ENCODE measurements at regions not wholly inside any gene's neighbourhood (a gene's known extent, or its start where the extent isn't known, plus 50 kb on each side); places are given as distances from the start of the nearest gene placed in this dataset.

- no peak for DNase-seq (ENCODE audit: low spot score)
- no peak for FAIRE-seq
Measured at GRCh38 chr3:68467465-68467864, 464.9 kb downstream of the TAFA4 start.

- DNase-seq (ENCODE audit: low spot score) (no peak), FAIRE-seq (no peak)
Measured at GRCh38 chr3:68458581-68458980, 473.8 kb downstream of the TAFA4 start.

- FAIRE-seq = no peak
- DNase-seq (ENCODE audit: low spot score) = no peak
Measured at GRCh38 chr3:68448510-68449383, 483.6 kb downstream of the TAFA4 start.

- FAIRE-seq = no peak
- no peak for DNase-seq (ENCODE audit: low spot score)
Measured at GRCh38 chr3:68447885-68448284, 484.5 kb downstream of the TAFA4 start.

- no peak for FAIRE-seq
Measured at GRCh38 chr3:68441054-68441453, 491.3 kb downstream of the TAFA4 start.

GRCh38 chr3:68436619-68437401 lies 495.5 kb downstream of the TAFA4 start:
- DNase-seq (ENCODE audit: low spot score) (no peak), FAIRE-seq (no peak)

More at GRCh38 chr3:68441054-68441453, 491.3 kb downstream of the TAFA4 start:
- no peak for DNase-seq (ENCODE audit: low spot score)

- DNase-seq (ENCODE audit: low spot score) (no peak), FAIRE-seq (no peak)
Measured at GRCh38 chr3:68428495-68428894, 503.9 kb downstream of the TAFA4 start.

- FAIRE-seq (no peak), DNase-seq (ENCODE audit: low spot score) (no peak)
Measured at GRCh38 chr3:68424796-68425460, 507.4 kb downstream of the TAFA4 start.

GRCh38 chr3:68408626-68409025 lies 523.7 kb downstream of the TAFA4 start:
- DNase-seq (ENCODE audit: low spot score) (no peak), FAIRE-seq (no peak)

- FAIRE-seq (no peak), DNase-seq (ENCODE audit: low spot score) (no peak)
Measured at GRCh38 chr3:68403741-68404140, 528.6 kb downstream of the TAFA4 start.

GRCh38 chr3:68402235-68402918 lies 530.0 kb downstream of the TAFA4 start:
- DNase-seq (ENCODE audit: low spot score) (no peak), FAIRE-seq (no peak)

GRCh38 chr3:68378631-68379030 lies 553.7 kb downstream of the TAFA4 start:
- FAIRE-seq = no peak
- no peak for DNase-seq (ENCODE audit: low spot score)

GRCh38 chr3:68373727-68374126 lies 558.6 kb downstream of the TAFA4 start:
- FAIRE-seq (no peak), DNase-seq (ENCODE audit: low spot score) (no peak)

- DNase-seq (ENCODE audit: low spot score) (no peak), FAIRE-seq (no peak)
Measured at GRCh38 chr3:68363796-68364195, 568.6 kb downstream of the TAFA4 start.

GRCh38 chr3:68360492-68360891 lies 571.9 kb downstream of the TAFA4 start:
- FAIRE-seq = no peak
- no peak for DNase-seq (ENCODE audit: low spot score)

GRCh38 chr3:68345781-68346180 lies 586.6 kb downstream of the TAFA4 start:
- FAIRE-seq (no peak), DNase-seq (ENCODE audit: low spot score) (no peak)

- no peak for DNase-seq (ENCODE audit: low spot score)
- no peak for FAIRE-seq
Measured at GRCh38 chr3:68342426-68342825, 589.9 kb downstream of the TAFA4 start.

- FAIRE-seq (no peak), DNase-seq (ENCODE audit: low spot score) (no peak)
Measured at GRCh38 chr3:68336042-68336441, 596.3 kb downstream of the TAFA4 start.

GRCh38 chr3:68334367-68334986 lies 597.9 kb downstream of the TAFA4 start:
- FAIRE-seq (no peak), DNase-seq (ENCODE audit: low spot score) (no peak)

- no peak for FAIRE-seq
- DNase-seq (ENCODE audit: low spot score) = no peak
Measured at GRCh38 chr3:68328049-68328448, 604.3 kb downstream of the TAFA4 start.

- DNase-seq (ENCODE audit: low spot score) = no peak
- FAIRE-seq = no peak
Measured at GRCh38 chr3:68315964-68316363, 616.4 kb downstream of the TAFA4 start.
